ENCODE measurements at regions not wholly inside any gene's neighbourhood (a gene's known extent, or its start where the extent isn't known, plus 50 kb on each side); places are given as distances from the start of the nearest gene placed in this dataset.

DNA sequence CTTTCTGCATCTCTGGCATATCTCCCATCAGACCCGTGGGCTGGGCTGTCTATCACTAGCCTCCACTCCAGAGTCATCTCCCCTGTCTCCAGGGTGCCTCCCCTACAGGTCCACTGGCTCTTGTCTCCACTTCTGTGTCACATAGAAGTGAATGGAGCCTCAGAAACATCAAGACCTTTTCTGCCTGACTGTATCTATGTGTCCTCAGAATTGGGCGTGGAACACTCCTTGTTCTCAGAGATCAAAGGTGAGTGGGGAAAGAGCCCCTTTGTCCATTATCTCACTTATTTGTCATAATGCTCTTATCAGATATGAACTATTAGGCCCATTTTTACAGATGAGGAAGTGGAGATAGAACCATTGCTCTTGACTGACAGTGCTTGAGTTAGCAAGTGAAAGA lies 211.0 kb downstream of the CYRIA start:
- Histone ChIP-seq H3K27me3 (ENCODE audit: control insufficient read depth, insufficient read depth, low read length) (no peaks in the 10 kb centered on the region), H3K36me3 (ENCODE audit: control insufficient read depth, insufficient read depth, low read length) (no peaks in the 10 kb centered on the region), H3K4me2 (ENCODE audit: low read length) (no peak overlapping the region), H3K9ac (no peak overlapping the region), H3K27ac (no peak overlapping the region), H3K79me2 (no peaks in the 10 kb centered on the region), H3K9me3 (ENCODE audit: control insufficient read depth, low read length) (no peaks in the 10 kb centered on the region), H3K4me3 (ENCODE audit: low read depth, low read length) (no peak overlapping the region), H3K4me1 (no peaks in the 10 kb centered on the region), H2AFZ (no peak overlapping the region)
- TF ChIP-seq, protein P1, sequence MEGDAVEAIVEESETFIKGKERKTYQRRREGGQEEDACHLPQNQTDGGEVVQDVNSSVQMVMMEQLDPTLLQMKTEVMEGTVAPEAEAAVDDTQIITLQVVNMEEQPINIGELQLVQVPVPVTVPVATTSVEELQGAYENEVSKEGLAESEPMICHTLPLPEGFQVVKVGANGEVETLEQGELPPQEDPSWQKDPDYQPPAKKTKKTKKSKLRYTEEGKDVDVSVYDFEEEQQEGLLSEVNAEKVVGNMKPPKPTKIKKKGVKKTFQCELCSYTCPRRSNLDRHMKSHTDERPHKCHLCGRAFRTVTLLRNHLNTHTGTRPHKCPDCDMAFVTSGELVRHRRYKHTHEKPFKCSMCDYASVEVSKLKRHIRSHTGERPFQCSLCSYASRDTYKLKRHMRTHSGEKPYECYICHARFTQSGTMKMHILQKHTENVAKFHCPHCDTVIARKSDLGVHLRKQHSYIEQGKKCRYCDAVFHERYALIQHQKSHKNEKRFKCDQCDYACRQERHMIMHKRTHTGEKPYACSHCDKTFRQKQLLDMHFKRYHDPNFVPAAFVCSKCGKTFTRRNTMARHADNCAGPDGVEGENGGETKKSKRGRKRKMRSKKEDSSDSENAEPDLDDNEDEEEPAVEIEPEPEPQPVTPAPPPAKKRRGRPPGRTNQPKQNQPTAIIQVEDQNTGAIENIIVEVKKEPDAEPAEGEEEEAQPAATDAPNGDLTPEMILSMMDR (IDR thresholded peaks at IDR 0.05), result no peak

DNA sequence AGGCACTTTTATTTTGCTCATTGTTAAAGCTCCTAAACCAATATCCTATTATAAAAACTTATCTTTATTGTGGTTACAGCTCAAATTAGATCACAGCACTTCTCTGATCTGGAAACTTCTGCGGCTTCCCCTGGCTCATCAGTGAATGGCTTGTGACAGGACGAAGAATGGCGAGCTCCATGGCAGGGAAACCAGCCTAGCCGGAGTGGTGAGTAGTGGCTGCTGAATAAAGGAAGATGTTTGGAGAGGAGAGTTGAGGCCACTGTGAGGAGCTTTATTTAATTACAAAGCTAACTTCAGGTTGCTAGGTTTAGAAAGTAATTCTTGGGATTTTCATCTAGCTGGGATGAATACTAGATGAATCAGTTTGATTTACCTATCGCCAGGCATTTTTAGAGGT lies 213.5 kb downstream of the CYRIA start:
- no peaks in the 10 kb centered on the region for H3K79me2 ChIP-seq
- H2AFZ ChIP-seq, result no peak overlapping the region
- no peak overlapping the region for H3K4me2 ChIP-seq (ENCODE audit: low read length)
- no peaks in the 10 kb centered on the region for H3K36me3 ChIP-seq (ENCODE audit: control insufficient read depth, insufficient read depth, low read length)
- TF ChIP-seq, protein P1 (IDR thresholded peaks at IDR 0.05), result no peak
- no peak overlapping the region for H3K9ac ChIP-seq
- H3K4me3 ChIP-seq (ENCODE audit: low read depth, low read length), result no peak overlapping the region
- H3K4me1 ChIP-seq, result no peaks in the 10 kb centered on the region
- H3K9me3 ChIP-seq (ENCODE audit: control insufficient read depth, low read length), result no peaks in the 10 kb centered on the region
- H3K27ac ChIP-seq, result no peak overlapping the region
- no peaks in the 10 kb centered on the region for H3K27me3 ChIP-seq (ENCODE audit: control insufficient read depth, insufficient read depth, low read length)

DNA sequence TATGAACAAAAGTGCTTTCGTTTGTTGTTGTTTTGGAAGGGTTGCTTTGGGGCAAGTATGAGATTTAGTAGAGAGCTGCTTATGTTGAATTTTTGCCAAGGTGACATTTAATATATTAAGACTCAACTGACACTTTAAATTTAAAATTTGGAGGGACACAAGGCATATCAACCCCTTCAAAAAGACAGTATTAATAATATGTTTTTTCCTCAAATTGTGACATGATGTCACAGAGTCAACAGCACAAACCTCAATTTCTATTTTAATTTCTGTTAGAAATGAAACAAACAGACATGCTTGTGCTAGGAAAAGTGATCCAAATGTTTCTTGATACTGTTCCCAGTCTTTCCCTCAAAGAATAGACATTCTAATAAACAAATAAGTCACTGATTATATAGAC lies 218.9 kb downstream of the CYRIA start:
- no peak overlapping the region for H3K4me2 ChIP-seq (ENCODE audit: low read length)
- H3K27me3 ChIP-seq (ENCODE audit: control insufficient read depth, insufficient read depth, low read length), result no peaks in the 10 kb centered on the region
- no peaks in the 10 kb centered on the region for H3K79me2 ChIP-seq
- H3K4me1 ChIP-seq, result no peaks in the 10 kb centered on the region
- H3K27ac ChIP-seq, result no peak overlapping the region
- no peak overlapping the region for H3K9ac ChIP-seq
- no peaks in the 10 kb centered on the region for H3K36me3 ChIP-seq (ENCODE audit: control insufficient read depth, insufficient read depth, low read length)
- H3K9me3 ChIP-seq (ENCODE audit: control insufficient read depth, low read length), result no peaks in the 10 kb centered on the region
- no peak overlapping the region for H2AFZ ChIP-seq
- no peak overlapping the region for H3K4me3 ChIP-seq (ENCODE audit: low read depth, low read length)
- TF ChIP-seq, protein P1 (IDR thresholded peaks at IDR 0.05), result no peak

DNA sequence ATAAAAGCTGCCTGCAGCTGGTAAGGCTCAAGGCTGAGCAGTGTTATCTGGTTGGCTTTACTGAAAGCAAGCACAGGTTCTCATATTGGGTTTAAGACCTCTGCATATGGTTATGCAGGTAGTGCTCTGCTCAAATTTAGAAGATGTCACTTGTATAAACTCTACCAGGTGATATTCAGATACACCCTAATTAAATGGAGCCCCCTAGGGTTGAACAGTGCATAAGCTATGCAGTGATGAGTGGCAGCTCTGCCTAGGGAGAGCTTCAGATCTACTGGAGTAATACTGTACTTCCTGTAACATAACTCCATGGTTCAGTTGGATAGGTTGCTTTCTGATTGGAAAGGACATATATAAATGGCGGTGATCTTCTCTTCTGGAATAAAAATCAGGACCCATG lies 222.7 kb downstream of the CYRIA start:
- H2AFZ ChIP-seq, result no peak overlapping the region
- H3K36me3 ChIP-seq (ENCODE audit: control insufficient read depth, insufficient read depth, low read length), result no peaks in the 10 kb centered on the region
- no peaks in the 10 kb centered on the region for H3K79me2 ChIP-seq
- H3K4me2 ChIP-seq (ENCODE audit: low read length), result no peak overlapping the region
- H3K27me3 ChIP-seq (ENCODE audit: control insufficient read depth, insufficient read depth, low read length), result no peaks in the 10 kb centered on the region
- TF ChIP-seq, protein P1 (IDR thresholded peaks at IDR 0.05), result no peak
- no peaks in the 10 kb centered on the region for H3K4me1 ChIP-seq
- H3K9me3 ChIP-seq (ENCODE audit: control insufficient read depth, low read length), result no peaks in the 10 kb centered on the region
- H3K4me3 ChIP-seq (ENCODE audit: low read depth, low read length), result no peak overlapping the region
- H3K27ac ChIP-seq, result no peak overlapping the region
- H3K9ac ChIP-seq, result no peak overlapping the region

DNA sequence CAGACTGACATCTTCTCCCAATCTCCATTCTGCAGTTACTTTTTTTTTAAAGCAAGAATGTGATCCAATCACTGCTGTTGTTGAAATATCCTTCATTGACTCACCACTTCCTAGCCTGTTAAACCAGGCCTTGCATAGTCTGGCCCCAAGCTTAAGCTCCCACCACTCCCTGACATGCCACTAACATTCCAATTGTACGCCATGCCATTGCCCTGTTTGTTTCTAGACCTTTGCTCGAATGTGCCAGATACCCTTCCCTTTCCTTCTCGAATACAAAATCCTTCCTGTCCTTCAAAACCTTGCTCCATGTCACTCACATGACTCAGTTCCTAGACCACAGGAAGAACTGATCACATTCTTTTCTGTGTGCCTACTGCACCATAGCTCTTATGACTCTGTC lies 224.2 kb downstream of the CYRIA start:
- Histone ChIP-seq H3K4me2 (ENCODE audit: low read length) (no peak overlapping the region), H3K9me3 (ENCODE audit: control insufficient read depth, low read length) (no peaks in the 10 kb centered on the region), H3K9ac (no peak overlapping the region), H3K79me2 (no peaks in the 10 kb centered on the region), H3K4me1 (no peaks in the 10 kb centered on the region), H3K36me3 (ENCODE audit: control insufficient read depth, insufficient read depth, low read length) (no peaks in the 10 kb centered on the region), H2AFZ (no peak overlapping the region), H3K27me3 (ENCODE audit: control insufficient read depth, insufficient read depth, low read length) (no peaks in the 10 kb centered on the region), H3K27ac (no peak overlapping the region), H3K4me3 (ENCODE audit: low read depth, low read length) (no peak overlapping the region)
- TF ChIP-seq, protein P1 (IDR thresholded peaks at IDR 0.05), result no peak
